Adrenal gland (tissue), 5 donors: ENCODE measurements at regions not wholly inside any gene's neighbourhood (a gene's known extent, or its start where the extent isn't known, plus 50 kb on each side); places are given as distances from the start of the nearest gene placed in this dataset.

Experiments
- CTCF ChIP-seq, 6 experiments: fragments of 450-650 bp in 4 of 6; fragments of 200-600 bp in 2 of 6; sonication (generic) in 1 of 6; IDR thresholded peaks; 1 replicate in 5 of 6; 2 replicates in 1 of 6; pipeline versions ENCODE4 v1.5.1 to v1.8.0; 2016 to 2021; ENCODE audit warnings: antibody characterized with exemption in 6 of 6, mild to moderate bottlenecking in 2 of 6, moderate library complexity in 1 of 6
- POLR2A ChIP-seq, 2 donors: fragments of 450-650 bp; IDR thresholded peaks; one replicate each; pipeline ENCODE4 v1.6.1; 2017; ENCODE audit warnings: antibody characterized with exemption in 2 of 2, mild to moderate bottlenecking in 2 of 2, moderate library complexity in 1 of 2
- donor health status: DM: no; HTN: no; CAD: no.

- TF ChIP-seq POLR2A (IDR thresholded peaks at IDR 0.05) (no peak), CTCF (IDR thresholded peaks at IDR 0.05) (no peak)
These were observed 1088.1 kb upstream of the PIK3C3 start for GRCh38 chr18:40866968-40867367.
